ENCODE measurements at regions not wholly inside any gene's neighbourhood (a gene's known extent, or its start where the extent isn't known, plus 50 kb on each side); places are given as distances from the start of the nearest gene placed in this dataset.

DNA sequence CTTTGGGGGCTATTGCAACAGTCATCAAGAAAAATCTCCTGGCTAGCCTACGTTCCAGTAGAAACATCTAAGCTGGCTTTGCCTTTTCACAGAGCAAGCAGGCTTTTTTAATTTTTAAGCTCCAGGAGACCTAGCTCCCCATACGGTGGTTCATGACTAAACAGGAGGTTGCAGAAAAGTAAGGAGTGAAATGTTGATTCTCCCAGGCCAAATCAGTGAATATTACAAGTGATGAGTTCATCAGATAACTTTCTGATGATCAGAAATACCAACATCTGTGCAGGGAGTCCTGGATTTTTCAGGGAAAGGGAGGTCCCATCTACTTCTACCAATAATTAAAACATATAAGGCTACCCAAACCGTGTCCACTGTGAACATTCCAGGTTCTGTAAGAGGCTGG, 477.3 kb upstream of the CELF2 start:
- no peaks in the 10 kb centered on the region for H3K4me1 ChIP-seq
- H3K36me3 ChIP-seq: no peaks in the 10 kb centered on the region
- H3K27me3 ChIP-seq: no peaks in the 10 kb centered on the region
- DNase-seq: no peak
- no peak for ATAC-seq
- H3K9me3 ChIP-seq: no peaks in the 10 kb centered on the region
- no peak overlapping the region for H3K4me3 ChIP-seq
- TF ChIP-seq, protein P1, sequence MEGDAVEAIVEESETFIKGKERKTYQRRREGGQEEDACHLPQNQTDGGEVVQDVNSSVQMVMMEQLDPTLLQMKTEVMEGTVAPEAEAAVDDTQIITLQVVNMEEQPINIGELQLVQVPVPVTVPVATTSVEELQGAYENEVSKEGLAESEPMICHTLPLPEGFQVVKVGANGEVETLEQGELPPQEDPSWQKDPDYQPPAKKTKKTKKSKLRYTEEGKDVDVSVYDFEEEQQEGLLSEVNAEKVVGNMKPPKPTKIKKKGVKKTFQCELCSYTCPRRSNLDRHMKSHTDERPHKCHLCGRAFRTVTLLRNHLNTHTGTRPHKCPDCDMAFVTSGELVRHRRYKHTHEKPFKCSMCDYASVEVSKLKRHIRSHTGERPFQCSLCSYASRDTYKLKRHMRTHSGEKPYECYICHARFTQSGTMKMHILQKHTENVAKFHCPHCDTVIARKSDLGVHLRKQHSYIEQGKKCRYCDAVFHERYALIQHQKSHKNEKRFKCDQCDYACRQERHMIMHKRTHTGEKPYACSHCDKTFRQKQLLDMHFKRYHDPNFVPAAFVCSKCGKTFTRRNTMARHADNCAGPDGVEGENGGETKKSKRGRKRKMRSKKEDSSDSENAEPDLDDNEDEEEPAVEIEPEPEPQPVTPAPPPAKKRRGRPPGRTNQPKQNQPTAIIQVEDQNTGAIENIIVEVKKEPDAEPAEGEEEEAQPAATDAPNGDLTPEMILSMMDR (IDR thresholded peaks at IDR 0.05): no peak
- H3K27ac ChIP-seq: no peak overlapping the region
- intact Hi-C loops (cut with DNase I): no loop called here

DNA sequence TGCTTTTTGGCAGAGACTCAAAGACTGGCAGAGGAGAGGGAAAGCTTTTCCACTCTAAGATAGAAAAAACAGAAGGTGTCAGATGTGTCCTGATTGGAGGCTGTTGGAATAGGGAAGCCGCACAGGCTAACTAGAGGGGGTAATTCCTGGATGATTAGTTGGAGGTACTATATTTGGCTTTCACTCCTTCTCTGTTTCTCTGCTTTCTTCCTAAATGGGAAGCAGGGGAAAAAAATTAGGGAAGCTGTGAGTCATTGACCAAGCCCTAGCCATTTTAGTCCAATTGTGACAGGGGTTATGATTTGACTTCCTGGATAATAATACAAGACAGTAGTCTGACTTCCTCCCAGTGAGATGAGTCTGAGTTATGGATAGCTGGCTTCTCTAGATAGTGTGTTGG, 475.2 kb upstream of the CELF2 start:
- Histone ChIP-seq H3K4me3 (no peak overlapping the region), H3K27me3 (no peaks in the 10 kb centered on the region), H3K9me3 (no peaks in the 10 kb centered on the region), H3K36me3 (no peaks in the 10 kb centered on the region), H3K27ac (no peak overlapping the region), H3K4me1 (no peaks in the 10 kb centered on the region)
- intact Hi-C loops (cut with DNase I): no loop called here
- no peak for ATAC-seq
- TF ChIP-seq, protein P1 (IDR thresholded peaks at IDR 0.05): no peak
- no peak for DNase-seq

DNA sequence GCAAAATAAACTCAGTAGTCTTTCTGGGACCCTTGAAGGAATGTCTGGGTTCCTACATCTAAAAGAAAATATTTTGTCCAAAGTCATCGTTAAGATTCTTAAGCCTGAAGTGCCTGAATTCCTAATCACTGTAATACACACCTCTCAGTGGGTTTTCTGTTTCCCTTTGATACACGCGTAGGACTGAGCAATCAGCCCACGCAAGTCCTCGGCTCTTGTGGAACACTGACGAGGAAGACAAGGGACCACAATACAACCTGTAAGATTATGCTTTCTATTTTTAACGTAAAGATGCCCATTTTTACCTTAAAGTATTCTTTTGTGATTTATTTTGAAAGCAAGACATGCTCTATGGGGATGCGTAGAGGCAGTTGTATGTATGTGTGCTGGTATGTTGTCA, 472.8 kb upstream of the CELF2 start:
- intact Hi-C loops (cut with DNase I): no loop called here
- no peak for ATAC-seq
- no peaks in the 10 kb centered on the region for H3K9me3 ChIP-seq

DNA sequence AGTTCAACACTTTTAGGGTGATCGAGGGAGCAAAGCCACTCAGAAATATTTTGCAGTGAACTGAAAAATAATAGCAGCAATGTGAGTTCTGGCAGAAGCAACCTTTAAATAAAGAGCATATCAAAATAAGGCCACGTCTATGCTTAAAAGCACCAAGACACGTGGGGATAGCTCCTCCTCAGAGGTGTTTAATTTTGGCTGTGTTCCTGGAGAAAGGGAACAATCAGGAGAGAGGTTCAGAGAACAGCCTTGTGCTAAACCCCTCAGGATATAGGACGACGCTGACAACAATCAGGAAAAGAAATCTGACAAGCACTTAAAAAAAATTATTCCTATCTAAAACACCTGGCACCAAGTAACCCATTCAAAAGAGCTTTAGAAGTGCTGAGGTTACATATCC, 471.9 kb upstream of the CELF2 start:
- Histone ChIP-seq H3K9me3 (no peaks in the 10 kb centered on the region), H3K27me3 (no peaks in the 10 kb centered on the region), H3K36me3 (no peaks in the 10 kb centered on the region), H3K27ac (no peak overlapping the region), H3K4me1 (no peaks in the 10 kb centered on the region), H3K4me3 (no peak overlapping the region)
- DNase-seq: no peak
- TF ChIP-seq, protein P1 (IDR thresholded peaks at IDR 0.05): no peak
- ATAC-seq: no peak
- intact Hi-C loops (cut with DNase I): no loop called here

More for the DNA sequence above, 472.8 kb upstream of the CELF2 start:
- no peaks in the 10 kb centered on the region for H3K27me3 ChIP-seq
- no peaks in the 10 kb centered on the region for H3K4me1 ChIP-seq
- TF ChIP-seq, protein P1 (IDR thresholded peaks at IDR 0.05): no peak
- no peak overlapping the region for H3K27ac ChIP-seq
- no peaks in the 10 kb centered on the region for H3K36me3 ChIP-seq
- H3K4me3 ChIP-seq: no peak overlapping the region
- DNase-seq: no peak

DNA sequence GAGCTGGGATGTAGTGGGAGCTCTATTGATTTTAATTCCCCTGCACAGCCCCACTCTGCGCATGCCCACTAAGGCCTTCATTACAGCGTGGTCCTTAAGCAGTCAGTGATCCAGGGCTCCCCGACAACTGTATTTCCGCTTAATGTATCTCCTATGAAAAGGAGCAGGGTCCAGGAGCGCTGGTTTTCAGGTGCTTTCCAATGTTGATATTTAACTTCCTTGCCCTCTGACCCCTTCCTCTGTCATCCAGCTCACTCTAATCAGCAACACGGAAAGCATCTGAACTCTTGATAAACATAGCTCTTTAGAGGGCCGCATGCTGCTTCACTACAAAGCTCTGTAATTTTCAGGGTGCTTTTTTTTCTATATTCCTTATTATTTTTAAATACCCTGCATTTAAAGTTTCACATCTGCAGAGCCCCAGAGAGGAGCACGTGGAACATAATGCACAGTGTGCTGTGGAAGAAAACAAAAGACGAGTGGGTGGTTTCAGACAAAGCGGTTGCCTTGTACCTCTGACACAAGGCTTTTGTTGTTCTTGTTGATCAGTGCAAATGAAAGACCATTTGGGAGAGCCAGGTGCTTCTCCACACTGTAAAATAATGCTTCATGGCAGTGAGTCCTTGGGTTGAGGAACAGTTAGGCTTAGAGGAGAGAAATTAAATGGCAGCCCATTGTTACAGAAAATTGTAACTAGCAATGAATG, 465.9 kb upstream of the CELF2 start:
- TF ChIP-seq, protein P1 (IDR thresholded peaks at IDR 0.05): no peak
- Histone ChIP-seq H3K4me1 (no peaks in the 10 kb centered on the region), H3K36me3 (no peaks in the 10 kb centered on the region), H3K27me3 (no peaks in the 10 kb centered on the region), H3K27ac (no peak overlapping the region), H3K9me3 (no peaks in the 10 kb centered on the region), H3K4me3 (no peak overlapping the region)
- no peak for DNase-seq
- no peak for ATAC-seq
- intact Hi-C loops (cut with DNase I): no loop called here
